GM12878 (cell line): ENCODE measurements at regions not wholly inside any gene's neighbourhood (a gene's known extent, or its start where the extent isn't known, plus 50 kb on each side); places are given as distances from the start of the nearest gene placed in this dataset.

Experiments used
- ATAC-seq: fragments of 200-7000 bp; cut with Tn5 transposase; 3 replicates; pipeline ENCODE4 v1.9.1; 2020; ENCODE audit warnings: mild to moderate bottlenecking, moderate library complexity
- BruUV-seq: library from RNA; stranded (reverse); fragments of 400-500 nt; replicated peaks from 2 replicates; lab custom pipeline; 2021; lab: Mats Ljungman, UMichigan
- CTCF ChIA-PET: fragments of 300-600 bp; sonication (Branson Sonifier 250); formaldehyde crosslinking; extraction: SDS; loops from one replicate; lab custom pipeline; 2021; ENCODE audit warnings: inconsistent platforms; lab: Yijun Ruan, JAX
- POLR2A ChIA-PET: fragments of 350-600 bp; formaldehyde crosslinking; extraction: SDS; loops from one replicate; lab custom pipeline; 2021; ENCODE audit warnings: inconsistent platforms; lab: Charles Lee
- RAD21 ChIA-PET: fragments of 300-600 bp; sonication (Branson Sonifier 250); formaldehyde crosslinking; loops from one replicate; lab custom pipeline; 2023; ENCODE audit warnings: antibody characterized with exemption; ENCODE audit not compliant: unreplicated experiment; lab: Charles Lee
- SMC1A ChIA-PET: fragments of 300-600 bp; sonication (Branson Sonifier 250); formaldehyde crosslinking; loops from one replicate; lab custom pipeline; 2023; ENCODE audit not compliant: unreplicated experiment, uncharacterized antibody; lab: Charles Lee
- DNase-seq: peaks from one replicate; pipeline ENCODE4 v3.0.0-alpha.2; 2011; ENCODE audit warnings: low read depth, low spot score
- FAIRE-seq: peaks from 3 replicates; lab custom pipeline; 2011; peaks lifted over from hg19 to GRCh38; lab: Jason Lieb, UNC
- H2AFZ ChIP-seq: 2 replicates; pipeline ENCODE4 v1.6.0; 2011; ENCODE audit warnings: low read depth, low read length, control low read depth; ENCODE audit not compliant: control insufficient read depth
- H3K27ac ChIP-seq: 2 replicates; pipeline ENCODE4 v1.5.1; 2011; ENCODE audit warnings: control low read depth; ENCODE audit not compliant: control insufficient read depth, insufficient read depth
- H3K27me3 ChIP-seq, 2 experiments: replicated peaks in 1 of 2; 2 replicates each; pipeline versions ENCODE4 v1.6.0 to v1.6.1; 2011; ENCODE audit warnings: low read length in 1 of 2; ENCODE audit not compliant: control insufficient read depth in 2 of 2, insufficient read depth in 2 of 2
- H3K36me3 ChIP-seq, 2 experiments: 2 replicates each; pipeline ENCODE4 v1.5.1; 2011; ENCODE audit warnings: low read length in 1 of 2; ENCODE audit not compliant: control insufficient read depth in 2 of 2, insufficient read depth in 2 of 2
- H3K4me1 ChIP-seq: 2 replicates; pipeline ENCODE4 v1.6.1; 2011; ENCODE audit warnings: mild to moderate bottlenecking, low read length, moderate library complexity, mixed read lengths; ENCODE audit not compliant: control insufficient read depth, insufficient read depth
- H3K4me2 ChIP-seq: 2 replicates; pipeline ENCODE4 v1.6.0; 2011; ENCODE audit warnings: control low read depth; ENCODE audit not compliant: control insufficient read depth, insufficient read depth
- H3K4me3 ChIP-seq: fragments of 200-600 bp; sonication (generic); 2 replicates; pipeline ENCODE4 v1.5.1; 2016
- H3K79me2 ChIP-seq: 2 replicates; pipeline ENCODE4 v1.6.0; 2011; ENCODE audit warnings: low read length; ENCODE audit not compliant: control insufficient read depth, insufficient read depth
- H3K9ac ChIP-seq: 2 replicates; pipeline ENCODE4 v1.8.0; 2011; ENCODE audit warnings: low read length, control low read depth, mixed read lengths; ENCODE audit not compliant: control insufficient read depth, insufficient read depth
- H3K9me3 ChIP-seq: replicated peaks from 3 replicates; pipeline ENCODE4 v1.5.1; 2011; ENCODE audit warnings: mild to moderate bottlenecking, low read length; ENCODE audit not compliant: control insufficient read depth, insufficient read depth
- H4K20me1 ChIP-seq: 2 replicates; pipeline ENCODE4 v1.6.0; 2011; ENCODE audit not compliant: control insufficient read depth, insufficient read depth
- ASH2L ChIP-seq: fragments of 300-600, 200-600 bp; sonication (generic); IDR thresholded peaks from 2 replicates; pipeline ENCODE4 v1.6.1; 2017; ENCODE audit warnings: low read depth, mild to moderate bottlenecking, borderline replicate concordance
- CBX5 ChIP-seq: sonication (generic); IDR thresholded peaks from 2 replicates; pipeline ENCODE4 v1.6.1; 2016; ENCODE audit warnings: low read depth, moderate library complexity, mild to moderate bottlenecking, inconsistent platforms
- HDGF ChIP-seq: fragments of 450-650 bp; IDR thresholded peaks from 2 replicates; pipeline ENCODE4 v1.6.1; 2016; ENCODE audit warnings: antibody characterized with exemption
- KDM1A ChIP-seq: fragments of 200-600 bp; sonication (generic); IDR thresholded peaks from 2 replicates; pipeline ENCODE4 v1.6.1; 2016; ENCODE audit warnings: borderline replicate concordance
- MEF2A ChIP-seq: IDR thresholded peaks from 2 replicates; pipeline ENCODE4 v1.6.1; 2011; ENCODE audit warnings: low read depth, mild to moderate bottlenecking, low read length, moderate library complexity; ENCODE audit not compliant: insufficient read depth
- MXI1 ChIP-seq: fragments of 150-350 bp; IDR thresholded peaks from 2 replicates; pipeline ENCODE4 v1.6.1; 2011; ENCODE audit warnings: low read depth, mild to moderate bottlenecking, inconsistent platforms, low read length, improper control_type of control experiment
- NFYA ChIP-seq: IDR thresholded peaks from 2 replicates; pipeline ENCODE4 v1.6.1; 2011; ENCODE audit warnings: low read depth, mild to moderate bottlenecking, low read length, improper control_type of control experiment, borderline replicate concordance
- NR2C1 ChIP-seq: fragments of 450-650 bp; IDR thresholded peaks from 2 replicates; pipeline ENCODE4 v1.6.1; 2017; ENCODE audit warnings: antibody characterized with exemption, mild to moderate bottlenecking, moderate library complexity
- RELA ChIP-seq: fragments of 450-650 bp; IDR thresholded peaks from 2 replicates; pipeline ENCODE4 v1.8.0; 2014; ENCODE audit warnings: borderline replicate concordance; ENCODE audit not compliant: partially characterized antibody
- RFX5 ChIP-seq: IDR thresholded peaks from 2 replicates; pipeline ENCODE4 v1.6.1; 2011; ENCODE audit warnings: low read depth, low read length, improper control_type of control experiment
- SIN3A ChIP-seq: IDR thresholded peaks from 2 replicates; pipeline ENCODE4 v1.6.1; 2012; ENCODE audit warnings: low read depth, low read length, improper control_type of control experiment
- SPI1 ChIP-seq: IDR thresholded peaks from 2 replicates; pipeline ENCODE4 v1.6.1; 2011; ENCODE audit warnings: low read depth, mild to moderate bottlenecking, low read length, moderate library complexity, borderline replicate concordance; ENCODE audit not compliant: insufficient read depth
- STAT3 ChIP-seq: IDR thresholded peaks from 2 replicates; pipeline ENCODE4 v1.6.1; 2011; ENCODE audit warnings: low read depth, low read length, improper control_type of control experiment
- TCF7 ChIP-seq: IDR thresholded peaks from 2 replicates; pipeline ENCODE4 v1.6.1; 2014; ENCODE audit warnings: antibody characterized with exemption, borderline replicate concordance
- WGBS: methylation state at CpG from one replicate; pipeline ENCODE4 v1.1.6; 2016; ENCODE audit warnings: low lambda C conversion rate; ENCODE audit not compliant: insufficient replicate concordance, insufficient coverage; ENCODE audit errors: missing lambda C conversion rate; 5-methylcytosine and 5-hydroxymethylcytosine counted together
- in situ Hi-C: fragments of 300-500 bp; cut with MboI; formaldehyde crosslinking; loops from 9 replicates; pipeline ENCODE4 v1.14.3; 2018; ENCODE audit warnings: mixed read lengths
- intact Hi-C: fragments of 100-400 bp; cut with micrococcal nuclease; formaldehyde crosslinking; loops from one replicate; pipeline ENCODE4 v1.14.2; 2022; ENCODE audit not compliant: unreplicated experiment
- TF ChIP-seq, protein P1 (sequence below): IDR thresholded peaks from 2 replicates; pipeline ENCODE4 v1.6.1; 2011; ENCODE audit warnings: mild to moderate bottlenecking, low read depth, low read length, moderate library complexity; ENCODE audit not compliant: insufficient replicate concordance
- TF ChIP-seq, protein P2 (sequence below): fragments of 450-650 bp; IDR thresholded peaks from 2 replicates; pipeline ENCODE4 v1.6.1; 2018; ENCODE audit warnings: mild to moderate bottlenecking, low read depth, moderate library complexity; ENCODE audit not compliant: partially characterized antibody

DNA sequence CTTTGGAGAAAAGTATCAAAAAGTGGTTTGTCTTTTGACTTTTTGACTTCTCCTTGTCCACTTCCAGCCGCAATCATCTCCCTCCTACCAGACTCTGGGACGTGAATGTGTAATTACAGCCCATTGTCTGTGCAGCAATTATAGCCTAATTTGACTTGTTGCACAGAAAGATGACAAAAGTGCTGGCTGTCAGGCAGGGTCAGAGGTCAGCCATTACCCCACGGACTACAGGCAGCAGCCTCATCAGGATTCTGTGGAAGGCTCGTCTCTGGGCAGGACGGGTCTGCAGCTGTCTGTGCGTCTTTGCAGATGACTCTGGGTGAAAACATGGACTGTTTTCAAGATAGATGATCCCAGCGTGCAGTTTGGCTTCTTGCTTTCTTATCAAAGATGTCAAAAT lies 102.2 kb upstream of the EDNRB start:
- ATAC-seq (no peak), FAIRE-seq (peak; percentile 35), DNase-seq (no peak)
- intact Hi-C loops (loop anchor here (5.0 kb wide), 1 partner anchor 94 kb away; no protein-coding TSS in a partner anchor), in situ Hi-C loops (no loop called here)
- BruUV-seq: no TSS peak
- Histone ChIP-seq H3K79me2 (no peaks in the 10 kb centered on the region), H4K20me1 (no peaks in the 10 kb centered on the region), H3K36me3 (no peaks in the 10 kb centered on the region), H3K9me3 (peaks cover 2% of the 10 kb centered on the region; the same call in 1 of the 3 replicates), H3K4me2 (no peak overlapping the region), H2AFZ (no peak overlapping the region; the same call in 1 of the 2 replicates), H3K4me3 (no peak overlapping the region), H3K27ac (no peak overlapping the region), H3K4me1 (peaks cover 3% of the 10 kb centered on the region; the same call in 1 of the 2 replicates), H3K9ac (no peak overlapping the region), H3K27me3 (no peaks in the 10 kb centered on the region)
- RAD21 ChIA-PET: no interaction called here
- POLR2A ChIA-PET: no interaction called here
- SMC1A ChIA-PET: no interaction called here
- TF ChIP-seq MEF2A: no peak
- no peak for TF ChIP-seq NR2C1
- TF ChIP-seq RFX5: no peak
- no peak for TF ChIP-seq RELA
- no peak for TF ChIP-seq SIN3A
- TF ChIP-seq CBX5: no peak
- TF ChIP-seq TCF7: no peak
- 97% methylated on average over 7 of the region's 7 CpGs for WGBS
- CTCF ChIA-PET: no interaction called here

DNA sequence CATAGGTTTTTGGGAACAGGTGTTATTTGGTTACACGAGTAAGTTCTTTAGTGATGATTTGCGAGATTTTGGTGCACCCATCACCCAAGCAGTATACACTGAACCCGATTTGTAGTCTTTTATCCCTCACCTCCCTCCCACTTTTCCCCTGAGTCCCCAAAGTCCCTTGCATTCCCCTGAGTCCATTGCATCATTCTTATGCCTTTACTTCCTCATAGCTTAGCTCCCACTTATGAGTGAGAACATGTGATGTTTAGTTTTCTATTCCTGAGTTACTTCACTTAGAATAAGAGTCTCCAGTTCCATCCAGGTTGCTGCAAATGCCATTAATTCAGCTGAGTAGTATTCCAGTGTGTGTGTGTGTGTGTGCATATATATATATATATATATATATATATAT lies 97.2 kb upstream of the EDNRB start:
- no peaks in the 10 kb centered on the region for H3K79me2 ChIP-seq
- BruUV-seq: no TSS peak
- H2AFZ ChIP-seq: no peak overlapping the region
- ChIA-PET RAD21 (no interaction called here), POLR2A (no interaction called here), CTCF (no interaction called here), SMC1A (no interaction called here)
- H3K36me3 ChIP-seq: no peaks in the 10 kb centered on the region
- peaks cover 1% of the 10 kb centered on the region; the same call in 1 of the 3 replicates for H3K9me3 ChIP-seq
- H3K27ac ChIP-seq: no peak overlapping the region
- 63% methylated on average over 3 of the region's 3 CpGs for WGBS
- no peaks in the 10 kb centered on the region for H4K20me1 ChIP-seq
- FAIRE-seq: no peak
- intact Hi-C loops: no loop called here
- ATAC-seq: no peak
- no peak overlapping the region for H3K4me2 ChIP-seq
- DNase-seq: no peak
- H3K4me1 ChIP-seq: no peaks in the 10 kb centered on the region
- no peak overlapping the region for H3K4me3 ChIP-seq
- no peaks in the 10 kb centered on the region for H3K27me3 ChIP-seq
- in situ Hi-C loops: no loop called here
- H3K9ac ChIP-seq: no peak overlapping the region
- TF ChIP-seq MXI1 (no peak), SPI1 (no peak), SIN3A (no peak), NFYA (no peak), STAT3 (no peak), HDGF (no peak), ASH2L (no peak), CBX5 (no peak), KDM1A (no peak)
- TF ChIP-seq, protein P1, sequence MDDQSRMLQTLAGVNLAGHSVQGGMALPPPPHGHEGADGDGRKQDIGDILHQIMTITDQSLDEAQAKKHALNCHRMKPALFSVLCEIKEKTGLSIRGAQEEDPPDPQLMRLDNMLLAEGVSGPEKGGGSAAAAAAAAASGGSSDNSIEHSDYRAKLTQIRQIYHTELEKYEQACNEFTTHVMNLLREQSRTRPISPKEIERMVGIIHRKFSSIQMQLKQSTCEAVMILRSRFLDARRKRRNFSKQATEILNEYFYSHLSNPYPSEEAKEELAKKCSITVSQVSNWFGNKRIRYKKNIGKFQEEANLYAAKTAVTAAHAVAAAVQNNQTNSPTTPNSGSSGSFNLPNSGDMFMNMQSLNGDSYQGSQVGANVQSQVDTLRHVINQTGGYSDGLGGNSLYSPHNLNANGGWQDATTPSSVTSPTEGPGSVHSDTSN: no peak
- TF ChIP-seq, protein P2, sequence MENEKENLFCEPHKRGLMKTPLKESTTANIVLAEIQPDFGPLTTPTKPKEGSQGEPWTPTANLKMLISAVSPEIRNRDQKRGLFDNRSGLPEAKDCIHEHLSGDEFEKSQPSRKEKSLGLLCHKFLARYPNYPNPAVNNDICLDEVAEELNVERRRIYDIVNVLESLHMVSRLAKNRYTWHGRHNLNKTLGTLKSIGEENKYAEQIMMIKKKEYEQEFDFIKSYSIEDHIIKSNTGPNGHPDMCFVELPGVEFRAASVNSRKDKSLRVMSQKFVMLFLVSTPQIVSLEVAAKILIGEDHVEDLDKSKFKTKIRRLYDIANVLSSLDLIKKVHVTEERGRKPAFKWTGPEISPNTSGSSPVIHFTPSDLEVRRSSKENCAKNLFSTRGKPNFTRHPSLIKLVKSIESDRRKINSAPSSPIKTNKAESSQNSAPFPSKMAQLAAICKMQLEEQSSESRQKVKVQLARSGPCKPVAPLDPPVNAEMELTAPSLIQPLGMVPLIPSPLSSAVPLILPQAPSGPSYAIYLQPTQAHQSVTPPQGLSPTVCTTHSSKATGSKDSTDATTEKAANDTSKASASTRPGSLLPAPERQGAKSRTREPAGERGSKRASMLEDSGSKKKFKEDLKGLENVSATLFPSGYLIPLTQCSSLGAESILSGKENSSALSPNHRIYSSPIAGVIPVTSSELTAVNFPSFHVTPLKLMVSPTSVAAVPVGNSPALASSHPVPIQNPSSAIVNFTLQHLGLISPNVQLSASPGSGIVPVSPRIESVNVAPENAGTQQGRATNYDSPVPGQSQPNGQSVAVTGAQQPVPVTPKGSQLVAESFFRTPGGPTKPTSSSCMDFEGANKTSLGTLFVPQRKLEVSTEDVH: no peak
